GM23338 (cell line): ENCODE measurements at regions not wholly inside any gene's neighbourhood (a gene's known extent, or its start where the extent isn't known, plus 50 kb on each side); places are given as distances from the start of the nearest gene placed in this dataset.
A peak's percentile ranks its signal among the peaks of the same experiment; 100 is the strongest.

Source experiments
- ATAC-seq: fragments of 200-7000 bp; cut with Tn5 transposase; 3 replicates; pipeline ENCODE4 v1.9.1; 2020
- DNase-seq: peaks from one replicate; pipeline ENCODE4 v3.0.0-alpha.2; 2015; ENCODE audit warnings: low spot score
- H2AFZ ChIP-seq: fragments of 200-600 bp; sonication (generic); 2 replicates; pipeline ENCODE4 v1.8.0; 2016; ENCODE audit warnings: antibody characterized with exemption, mild to moderate bottlenecking, moderate library complexity
- H3F3A ChIP-seq: fragments of 200-600 bp; sonication (generic); replicated peaks from 2 replicates; pipeline ENCODE4 v1.8.0; 2017; ENCODE audit warnings: antibody characterized with exemption, mixed run types, low read depth
- H3K27ac ChIP-seq: fragments of 200-600 bp; sonication (generic); 2 replicates; pipeline ENCODE4 v1.6.1; 2016; ENCODE audit warnings: low read depth
- H3K27me3 ChIP-seq: fragments of 200-600 bp; sonication (generic); 2 replicates; pipeline ENCODE4 v1.8.0; 2016; ENCODE audit warnings: mild to moderate bottlenecking, mixed run types, moderate library complexity; ENCODE audit not compliant: insufficient read depth
- H3K36me3 ChIP-seq: fragments of 200-600 bp; sonication (generic); 2 replicates; pipeline ENCODE4 v1.8.0; 2016; ENCODE audit warnings: mild to moderate bottlenecking; ENCODE audit not compliant: insufficient read depth
- H3K4me1 ChIP-seq: fragments of 200-600 bp; sonication (generic); 2 replicates; pipeline ENCODE4 v1.8.0; 2016; ENCODE audit warnings: mild to moderate bottlenecking, moderate library complexity; ENCODE audit not compliant: insufficient read depth
- H3K4me2 ChIP-seq: fragments of 200-600 bp; sonication (generic); 2 replicates; pipeline ENCODE4 v1.7.1; 2017; ENCODE audit warnings: mixed run types
- H3K4me3 ChIP-seq: fragments of 200-600 bp; sonication (generic); 2 replicates; pipeline ENCODE4 v1.6.1; 2016; ENCODE audit warnings: mixed run types
- H3K79me2 ChIP-seq: fragments of 200-600 bp; sonication (generic); replicated peaks from 2 replicates; pipeline ENCODE4 v1.8.0; 2017; ENCODE audit warnings: mild to moderate bottlenecking; ENCODE audit not compliant: insufficient read depth
- H3K9me2 ChIP-seq: fragments of 200-600 bp; sonication (generic); 2 replicates; pipeline ENCODE4 v1.8.0; 2017; ENCODE audit not compliant: insufficient read depth
- H4K20me1 ChIP-seq: fragments of 200-600 bp; sonication (generic); replicated peaks from 2 replicates; pipeline ENCODE4 v1.8.0; 2017; ENCODE audit warnings: mild to moderate bottlenecking; ENCODE audit not compliant: insufficient read depth
- H3K27ac Mint-ChIP-seq: 2 replicates; pipeline ENCODE4 v1.8.0; 2020; ENCODE audit warnings: inconsistent platforms, mild to moderate bottlenecking, moderate library complexity, mixed read lengths
- H3K27me3 Mint-ChIP-seq: 3 replicates; pipeline ENCODE4 v1.8.0; 2022; ENCODE audit warnings: low read depth, mild to moderate bottlenecking, moderate library complexity, mixed read lengths, inconsistent platforms; ENCODE audit not compliant: insufficient read depth, poor library complexity
- H3K36me3 Mint-ChIP-seq: 3 replicates; pipeline ENCODE4 v1.8.0; 2021; ENCODE audit warnings: low read depth, mild to moderate bottlenecking, inconsistent platforms, moderate library complexity, mixed read lengths
- H3K4me1 Mint-ChIP-seq: 3 replicates; pipeline ENCODE4 v1.8.0; 2020; ENCODE audit warnings: mild to moderate bottlenecking, inconsistent platforms, mixed read lengths
- H3K4me3 Mint-ChIP-seq: 3 replicates; pipeline ENCODE4 v1.8.0; 2021; ENCODE audit warnings: moderate library complexity, mild to moderate bottlenecking, inconsistent platforms, mixed read lengths
- H3K9me3 Mint-ChIP-seq: 3 replicates; pipeline ENCODE4 v1.8.0; 2020; ENCODE audit warnings: moderate library complexity, mild to moderate bottlenecking, inconsistent platforms, mixed read lengths
- CTCF ChIP-seq, 2 experiments: fragments of 200-600 bp in 1 of 2; sonication (generic) in 1 of 2; conservative IDR thresholded peaks; 2 replicates each; pipeline versions ENCODE4 v1.5.1 to v1.6.1; 2016 to 2017; ENCODE audit warnings: antibody characterized with exemption in 2 of 2, low read depth in 2 of 2, mild to moderate bottlenecking in 2 of 2, moderate library complexity in 1 of 2
- EZH2phosphoT487 ChIP-seq: fragments of 200-600 bp; sonication (generic); IDR thresholded peaks from one replicate; pipeline ENCODE4 v1.8.1; 2018; ENCODE audit warnings: antibody characterized with exemption; ENCODE audit not compliant: unreplicated experiment
- JUNB ChIP-seq: IDR thresholded peaks from one replicate; pipeline ENCODE4 v1.6.1; 2016; ENCODE audit warnings: antibody characterized with exemption; ENCODE audit not compliant: unreplicated experiment
- STAT1 ChIP-seq: IDR thresholded peaks from one replicate; pipeline ENCODE4 v1.6.1; 2016; ENCODE audit warnings: antibody characterized with exemption; ENCODE audit not compliant: unreplicated experiment
- ZNF114 ChIP-seq: fragments of 250-450 bp; sonication (Bioruptor Pico); IDR thresholded peaks from 2 replicates; pipeline ENCODE4 v1.5.0; 2020; ENCODE audit warnings: mild to moderate bottlenecking, moderate library complexity
- ZNF462 ChIP-seq: fragments of 250-450 bp; sonication (Bioruptor Pico); IDR thresholded peaks from 2 replicates; pipeline ENCODE4 v1.5.0; 2020; ENCODE audit warnings: mild to moderate bottlenecking, moderate library complexity

GRCh38 chr1:65025794-65026193 is 59.4 kb upstream of the JAK1 start (continued):
- no peak for TF ChIP-seq ZNF462
- TF ChIP-seq STAT1 = no peak
- no peak for TF ChIP-seq ZNF114

GRCh38 chr1:65026235-65026634 is 59.9 kb upstream of the JAK1 start:
- H3K27ac ChIP-seq = peak overlapping the region; percentile 53; the same call in 1 of the 2 replicates
- peaks cover 8% of the 10 kb centered on the region for H3K36me3 Mint-ChIP-seq
- no peaks in the 10 kb centered on the region for H3F3A ChIP-seq
- H3K27ac Mint-ChIP-seq = peak overlapping the region; percentile 73; the same call in 1 of the 2 replicates
- H3K4me3 Mint-ChIP-seq = no peak overlapping the region
- no peaks in the 10 kb centered on the region for H3K79me2 ChIP-seq
- H3K9me2 ChIP-seq = no peaks in the 10 kb centered on the region
- H3K4me1 Mint-ChIP-seq = peaks cover 33% of the 10 kb centered on the region
- H4K20me1 ChIP-seq = no peaks in the 10 kb centered on the region
- H3K36me3 ChIP-seq = no peaks in the 10 kb centered on the region
- H3K4me2 ChIP-seq = no peak overlapping the region
- no peak overlapping the region for H2AFZ ChIP-seq
- peaks cover 6% of the 10 kb centered on the region; the same call in 2 of the 3 replicates for H3K9me3 Mint-ChIP-seq
- no peak for DNase-seq
- H3K4me3 ChIP-seq = no peak overlapping the region
- H3K27me3 ChIP-seq = no peaks in the 10 kb centered on the region
- peaks cover 8% of the 10 kb centered on the region; the same call in 1 of the 2 replicates for H3K4me1 ChIP-seq
- peak; percentile 79 for ATAC-seq
- H3K27me3 Mint-ChIP-seq = peaks cover 5% of the 10 kb centered on the region
- TF ChIP-seq ZNF462 = peak; percentile 76
- TF ChIP-seq JUNB = no peak
- TF ChIP-seq CTCF (conservative IDR thresholded peaks at IDR 0.05; ENCODE audit: low read depth in 2 of 2) = no peak
- TF ChIP-seq EZH2phosphoT487 = no peak
